Ureter (tissue), 1 donor: ENCODE measurements at regions not wholly inside any gene's neighbourhood (a gene's known extent, or its start where the extent isn't known, plus 50 kb on each side); places are given as distances from the start of the nearest gene placed in this dataset.
"Not testable (repeated sequence)": the region's sequence is repeated elsewhere in the genome, so short reads cannot be mapped to it uniquely, and the experiment has no call there.

Experiments used
- DNase-seq: peaks from one replicate; pipeline ENCODE4 v3.0.0-alpha.2; 2020; ENCODE audit warnings: low spot score
- donor health status: DM: yes; HTN: yes; CAD: no.

DNA sequence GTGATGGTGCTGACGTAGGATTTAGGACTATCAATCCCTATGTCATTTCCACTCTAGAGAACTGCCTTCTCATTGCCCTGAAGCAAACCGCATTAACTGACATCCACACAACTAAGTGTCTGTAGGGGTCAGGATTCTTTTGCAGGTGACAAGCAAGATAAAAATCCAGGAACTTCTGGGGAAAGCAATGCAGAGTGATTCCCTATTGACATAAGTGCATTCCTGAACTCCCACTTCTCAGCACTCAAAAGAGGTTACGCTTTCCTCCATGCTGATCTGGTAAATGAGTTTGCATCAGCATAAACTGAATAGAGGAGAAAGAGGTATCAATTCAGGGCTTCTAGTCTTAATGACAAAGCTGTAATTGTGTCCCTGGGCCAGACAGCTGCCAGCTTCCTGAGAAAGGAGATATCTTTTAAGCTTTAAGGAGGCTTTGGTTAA is 224.6 kb upstream of the ISX start:
- DNase-seq, result no peak

DNA sequence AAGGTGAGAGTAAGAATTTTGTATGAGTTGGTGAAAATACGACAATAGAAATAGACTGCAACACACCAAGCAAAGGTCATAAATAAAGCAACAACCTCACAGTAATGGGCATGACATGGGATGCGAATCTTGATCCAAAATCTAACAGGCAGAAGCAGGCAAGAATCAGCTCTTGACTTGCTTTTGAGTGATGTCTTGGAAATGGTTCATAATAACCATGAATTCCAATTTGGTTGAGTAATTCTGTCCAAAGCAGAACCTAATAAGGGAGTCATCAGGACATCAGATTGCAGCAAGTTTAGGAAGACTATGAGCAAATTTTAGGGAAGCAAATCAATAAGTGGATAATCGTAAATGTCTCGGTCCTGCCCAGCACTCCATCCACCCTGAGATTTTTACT is 224.0 kb upstream of the ISX start:
- no peak for DNase-seq

DNA sequence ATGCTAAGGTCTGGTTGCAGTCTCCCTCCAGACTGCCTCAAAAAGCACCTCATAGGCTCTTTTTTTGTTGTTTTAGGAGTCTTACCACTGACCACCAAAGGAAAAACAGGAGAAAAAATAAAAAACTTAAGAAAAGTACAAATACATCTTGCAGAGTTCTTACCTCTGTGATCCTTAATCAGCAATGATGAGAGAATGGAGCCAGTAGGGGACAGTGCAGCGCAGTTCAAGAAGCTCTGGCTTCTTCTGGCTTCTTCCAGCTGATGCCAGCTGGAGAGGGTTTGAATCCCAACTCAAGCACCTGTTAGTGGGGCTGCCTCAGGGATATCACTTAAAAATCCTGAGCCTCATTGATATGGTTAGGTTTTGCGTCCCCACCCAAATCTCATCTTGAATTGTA is 223.3 kb upstream of the ISX start:
- no peak for DNase-seq

DNA sequence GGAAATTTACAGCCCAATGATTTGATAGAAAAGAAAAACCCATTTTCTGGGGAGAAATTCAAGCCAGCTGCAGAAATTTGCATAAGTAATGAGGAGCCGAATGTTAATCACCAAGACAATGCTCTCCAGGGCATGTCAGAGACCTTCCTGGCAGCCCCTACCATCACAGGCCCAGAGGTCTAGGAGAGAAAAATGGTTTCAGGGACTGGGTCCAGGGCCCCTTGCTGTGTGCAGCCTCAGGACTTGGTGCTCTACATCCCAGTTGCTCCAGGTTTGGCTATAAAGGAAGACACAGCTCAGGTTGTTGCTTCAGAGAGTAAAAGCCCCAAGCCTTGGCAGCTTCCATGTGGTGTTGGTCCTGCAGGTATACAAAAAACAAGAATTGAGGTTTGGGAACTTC is 222.2 kb upstream of the ISX start:
- DNase-seq, result not testable (repeated sequence)

DNA sequence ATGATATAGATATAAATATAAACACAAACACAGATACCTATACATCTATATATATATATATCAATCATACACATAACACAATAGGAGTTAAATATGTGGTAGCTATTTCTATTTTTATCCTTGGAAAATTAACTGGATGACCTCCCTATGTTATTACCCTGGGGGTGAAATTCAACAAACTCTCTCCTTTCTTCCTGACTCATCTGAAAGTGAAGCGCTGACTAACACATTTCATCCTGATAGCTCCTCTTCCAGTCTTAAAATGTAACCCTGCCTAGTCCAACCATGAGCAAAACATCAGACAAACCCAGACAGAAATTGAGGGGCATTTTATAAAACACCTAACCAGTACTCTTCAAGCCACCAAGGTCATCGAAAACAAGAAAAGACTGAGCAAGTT is 220.6 kb upstream of the ISX start:
- DNase-seq, result no peak

DNA sequence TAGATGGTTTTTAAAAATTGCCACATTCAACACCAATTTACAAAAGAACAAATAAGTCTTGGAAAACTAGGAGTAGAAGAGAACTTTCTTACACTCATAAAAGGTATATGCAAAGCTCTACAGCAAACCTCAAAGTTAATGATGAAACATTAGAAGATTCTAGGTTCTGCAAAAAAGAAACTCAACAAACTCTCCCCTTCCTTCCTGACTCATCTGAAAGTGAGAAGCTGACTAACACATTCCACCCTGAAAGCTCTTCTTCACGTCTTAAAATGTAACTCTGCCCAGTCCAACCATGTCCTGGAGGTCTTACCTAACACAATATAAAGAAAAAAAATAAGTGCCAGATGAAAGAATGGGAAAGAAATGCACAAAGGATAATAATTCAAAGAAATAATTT is 218.9 kb upstream of the ISX start:
- no peak for DNase-seq

DNA sequence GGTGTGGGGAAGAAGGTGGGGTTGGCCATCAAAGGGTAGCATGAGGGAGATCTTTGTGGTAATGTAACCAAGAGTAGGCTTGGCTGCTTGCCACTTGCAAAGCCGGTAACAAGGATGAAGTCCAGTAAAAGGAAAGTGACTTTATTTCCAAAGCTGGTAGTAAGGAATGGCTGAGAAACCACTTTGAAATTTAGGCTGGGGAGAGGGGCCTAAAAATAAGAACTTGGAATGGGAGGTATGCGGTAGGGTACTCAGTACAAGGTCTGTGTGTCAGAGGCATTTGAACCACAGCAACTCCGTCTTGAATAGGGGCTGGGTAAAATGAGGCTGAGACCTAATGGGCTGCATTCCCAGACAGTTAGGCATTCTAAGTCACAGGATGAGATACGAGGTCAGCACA is 216.0 kb upstream of the ISX start:
- no peak for DNase-seq

DNA sequence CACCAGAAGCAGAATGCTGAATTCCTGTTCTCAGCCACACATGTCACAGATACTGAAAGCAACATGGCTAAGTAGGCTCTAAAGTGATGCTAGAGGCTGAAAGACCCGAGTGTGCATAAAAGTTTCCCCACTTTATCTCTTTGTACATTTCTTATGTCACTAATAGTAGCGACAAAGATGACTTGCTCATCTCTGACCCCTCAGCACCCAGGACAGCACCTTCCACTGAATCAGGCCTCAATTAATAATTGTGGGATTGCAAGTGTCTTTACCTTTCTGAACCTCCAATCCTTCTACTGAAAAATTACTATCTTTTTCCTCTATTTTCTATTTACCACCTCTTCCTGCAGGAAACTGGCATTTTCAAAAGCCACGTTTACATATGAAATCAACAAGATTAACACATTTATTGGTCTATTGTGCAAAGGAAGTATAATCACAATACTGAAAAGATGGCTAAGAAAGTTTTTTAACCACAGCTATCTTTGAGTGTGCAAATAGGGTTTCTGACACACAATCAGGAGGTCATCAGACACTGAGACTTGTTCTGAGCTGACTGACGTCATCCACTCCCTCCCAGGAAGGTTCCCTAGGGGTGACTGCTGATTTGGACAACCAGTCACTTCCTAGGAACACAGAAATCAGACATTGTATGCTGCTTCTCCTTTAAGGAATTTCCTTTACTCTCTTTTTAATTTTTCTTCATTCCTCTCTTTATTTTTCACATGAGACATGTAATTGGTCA is 213.9 kb upstream of the ISX start:
- DNase-seq, result no peak

DNA sequence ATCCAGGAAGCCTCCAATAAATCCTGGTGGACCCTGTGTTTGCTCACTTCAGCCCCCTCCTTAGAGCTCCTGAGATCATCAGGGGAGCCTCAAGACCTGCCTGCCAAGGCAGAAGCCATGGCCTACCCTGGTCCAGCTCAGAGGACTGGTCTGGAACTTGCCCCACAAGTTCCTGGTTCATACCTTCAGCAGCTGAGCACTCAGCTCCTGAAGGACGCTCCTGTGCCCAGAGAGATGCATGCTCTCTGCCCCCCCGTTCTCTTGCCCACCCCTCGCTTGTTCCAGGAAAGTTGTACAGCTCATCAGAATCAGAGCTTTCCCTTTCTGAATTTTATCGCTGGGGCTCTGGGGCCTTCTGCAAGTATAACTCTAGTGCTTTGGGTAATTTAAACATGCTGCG is 210.5 kb upstream of the ISX start:
- DNase-seq, result no peak

DNA sequence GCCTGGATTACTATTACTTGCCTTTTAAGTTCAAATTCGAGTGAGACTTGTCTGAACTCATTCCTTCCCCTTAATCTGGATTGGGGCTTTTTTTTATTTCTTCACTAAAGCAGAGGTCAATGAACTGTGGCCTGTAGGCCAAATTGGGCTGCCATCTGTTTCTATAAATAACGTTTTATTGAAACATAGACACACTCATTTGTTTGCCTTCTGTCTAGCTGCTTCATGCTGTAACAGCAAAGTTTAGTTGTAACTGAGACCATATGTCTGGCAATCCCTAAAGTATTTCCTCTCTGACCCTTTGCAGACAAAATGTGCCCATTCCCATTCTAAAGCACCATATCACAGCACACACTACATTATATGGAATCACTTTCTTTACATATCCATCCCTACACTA is 207.9 kb upstream of the ISX start:
- no peak for DNase-seq

DNA sequence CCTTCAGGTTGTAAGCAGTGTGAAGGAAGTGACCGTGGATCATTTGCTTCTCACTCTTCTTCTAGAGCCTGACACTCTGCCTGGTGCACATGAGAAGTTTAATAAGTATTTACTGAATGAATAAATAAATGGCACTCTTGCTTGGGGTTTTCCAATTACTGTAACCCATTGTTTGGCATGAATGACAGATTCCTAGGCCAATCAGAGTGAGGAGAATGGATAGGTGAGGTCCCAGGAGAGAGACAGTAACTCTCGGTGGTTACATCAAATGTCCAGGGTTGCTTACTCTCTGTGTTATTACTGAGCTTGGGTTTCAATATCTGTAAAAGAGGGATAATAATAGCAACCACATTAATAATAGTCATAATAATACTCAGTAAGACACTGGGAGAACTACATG is 204.2 kb upstream of the ISX start:
- DNase-seq, result no peak

DNA sequence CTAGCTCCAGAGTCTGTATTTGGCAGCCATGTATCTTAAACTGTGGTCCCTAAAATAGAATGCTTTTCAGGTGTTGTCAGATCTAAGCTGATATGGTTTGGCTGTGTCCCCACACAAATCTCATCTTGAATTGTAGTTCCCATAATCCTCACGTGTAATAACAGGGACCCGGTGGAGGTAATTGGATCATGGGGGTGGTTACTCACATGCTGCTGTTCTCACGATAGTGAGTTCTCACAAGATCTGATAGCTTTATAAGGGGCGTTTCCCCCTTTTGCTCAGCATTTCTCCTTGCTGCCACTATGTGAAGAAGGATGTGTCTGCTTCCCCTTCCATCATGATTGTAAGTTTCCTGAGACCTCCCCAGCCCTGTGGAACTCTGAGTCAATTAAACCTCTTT is 199.9 kb upstream of the ISX start:
- no peak for DNase-seq

DNA sequence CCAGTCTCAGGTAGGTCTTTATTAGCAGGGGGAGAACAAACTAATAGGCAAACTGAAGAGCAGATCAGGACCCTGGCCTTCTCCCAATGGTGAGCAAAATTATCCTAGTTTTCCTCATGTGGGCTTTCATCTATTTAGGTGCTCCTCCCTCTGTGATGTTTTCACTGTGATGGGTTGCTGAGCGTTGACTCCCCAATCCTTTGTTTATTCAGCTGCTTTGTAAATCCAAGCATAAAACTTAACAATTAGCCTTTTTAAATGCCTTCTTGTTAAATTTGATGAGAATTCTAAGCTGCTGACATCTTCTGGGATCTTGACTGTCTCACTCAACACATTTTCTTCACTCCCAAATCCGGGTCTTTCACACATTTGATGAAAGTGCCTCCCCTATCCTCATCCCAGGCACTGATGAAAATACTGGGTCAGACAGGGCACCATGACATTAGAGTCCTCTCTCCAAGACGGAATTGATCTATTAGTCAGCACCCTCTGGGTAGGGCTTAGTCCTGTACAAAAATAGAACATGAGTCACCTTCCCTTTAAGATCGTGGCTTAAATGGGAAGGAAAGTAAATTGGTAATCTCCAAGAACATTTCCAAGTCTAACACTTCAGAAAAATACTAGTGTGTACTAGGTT is 199.3 kb upstream of the ISX start:
- DNase-seq, result no peak

DNA sequence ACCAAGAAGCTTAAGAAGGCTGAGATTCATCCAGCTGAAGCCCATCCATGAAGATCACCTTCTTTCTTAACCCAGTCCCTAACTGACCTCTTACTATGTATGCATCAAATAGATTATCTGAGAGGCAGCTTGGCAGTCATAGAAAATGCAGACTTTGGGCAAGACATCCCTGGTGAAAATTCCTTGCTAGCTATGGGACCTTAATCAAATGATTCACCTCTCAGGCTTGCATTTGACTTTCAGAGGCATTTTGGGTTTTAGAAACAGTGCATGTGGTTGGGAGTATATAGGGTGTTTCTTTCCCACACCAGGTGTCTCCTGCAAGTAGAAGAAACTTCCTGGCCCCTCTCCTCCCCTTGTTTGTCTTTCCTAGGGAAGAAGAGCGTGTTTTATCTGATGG is 188.5 kb upstream of the ISX start:
- DNase-seq, result no peak

DNA sequence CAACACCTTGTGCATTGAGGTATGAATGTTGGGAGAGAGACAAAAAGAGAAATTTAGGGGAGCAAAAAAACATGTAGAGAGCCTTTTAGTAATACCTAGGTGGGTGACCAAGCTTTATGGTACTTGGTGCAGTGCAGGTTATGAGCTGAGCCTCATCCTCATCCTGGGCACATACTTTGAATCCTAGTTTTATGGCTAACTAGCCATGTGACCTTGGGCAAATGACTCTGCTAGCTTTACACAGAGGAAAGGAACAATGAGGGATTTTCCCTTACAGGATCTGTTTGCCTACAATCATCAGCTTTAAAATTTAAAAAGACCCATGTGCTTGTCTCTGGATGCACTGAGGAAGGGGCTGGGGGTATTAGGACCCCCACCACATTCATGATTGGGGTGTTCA is 187.8 kb upstream of the ISX start:
- no peak for DNase-seq

DNA sequence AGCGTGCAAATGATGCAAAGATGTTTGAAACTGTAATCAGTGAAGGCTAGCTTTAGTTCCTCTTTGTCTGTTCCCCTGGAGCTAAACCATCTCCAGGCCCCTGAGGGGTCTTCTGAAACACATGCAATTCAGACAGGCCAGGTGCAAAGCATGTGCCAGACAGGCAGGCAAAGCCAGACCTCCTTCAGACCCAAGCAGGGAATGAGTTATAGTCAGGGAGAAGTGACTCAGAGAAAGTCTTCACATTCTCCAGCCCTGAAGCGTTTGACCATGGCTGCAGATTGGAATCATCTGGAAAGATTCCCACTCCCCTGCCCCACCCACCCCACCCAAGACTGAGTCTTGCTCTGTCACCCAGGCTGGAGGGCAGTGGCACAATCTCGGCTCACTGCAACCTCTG is 187.0 kb upstream of the ISX start:
- no peak for DNase-seq

DNA sequence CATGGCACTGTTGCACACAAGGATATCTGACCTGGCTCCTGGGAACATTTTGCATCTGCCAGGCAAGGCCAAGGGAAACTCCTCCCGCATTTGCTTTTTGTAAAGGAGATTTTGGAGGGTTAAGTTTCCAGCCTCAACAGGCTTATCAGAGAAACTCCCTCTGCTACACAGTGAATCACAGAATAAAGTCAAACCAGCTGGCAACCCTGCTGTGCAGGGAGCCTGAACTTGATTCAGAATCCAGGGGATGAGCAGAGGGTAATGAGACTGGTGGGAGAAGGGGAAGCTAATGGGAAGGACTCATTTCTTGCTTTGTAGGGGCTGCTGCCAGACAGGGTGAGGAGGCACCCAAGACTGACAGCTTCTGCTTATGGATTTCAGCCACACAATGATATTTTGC is 185.3 kb upstream of the ISX start:
- no peak for DNase-seq

DNA sequence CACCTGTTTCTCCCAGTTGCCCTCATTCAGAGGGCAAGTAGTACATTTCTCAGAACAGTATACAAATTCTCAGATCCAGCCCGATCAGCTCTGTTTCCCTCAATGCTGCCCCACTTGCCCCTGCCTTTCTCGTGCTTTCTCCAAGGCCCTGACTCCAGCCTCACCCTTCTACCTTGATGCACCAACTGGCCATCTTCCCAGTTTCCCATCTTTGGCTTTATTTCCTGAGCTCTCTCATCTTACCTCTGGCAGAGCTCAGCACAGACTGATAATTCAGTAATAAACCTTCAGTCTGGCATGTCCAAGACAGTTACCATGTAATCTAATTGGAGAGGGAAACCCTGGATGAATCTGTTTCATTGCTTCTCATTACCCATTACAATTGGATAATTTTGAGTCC is 184.5 kb upstream of the ISX start:
- DNase-seq, result no peak

DNA sequence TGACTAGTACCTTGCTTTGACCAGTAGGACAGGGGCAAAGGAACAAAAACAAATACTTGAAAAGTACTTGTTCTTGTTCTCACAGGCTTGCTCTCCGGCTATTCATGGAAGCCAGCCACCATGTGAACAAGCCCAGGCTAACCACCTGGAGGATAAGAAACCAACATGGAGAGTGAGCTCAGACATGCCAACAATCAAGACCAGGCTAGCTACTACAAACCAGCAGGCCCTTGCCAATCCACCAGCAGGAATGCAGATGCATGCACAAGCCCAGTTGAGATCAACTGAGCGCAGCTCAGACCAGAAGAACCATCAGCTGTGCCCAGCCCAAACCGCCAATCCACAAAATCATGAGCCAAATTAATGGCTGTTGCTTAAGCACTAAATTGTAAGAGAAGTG is 180.1 kb upstream of the ISX start:
- DNase-seq, result no peak

DNA sequence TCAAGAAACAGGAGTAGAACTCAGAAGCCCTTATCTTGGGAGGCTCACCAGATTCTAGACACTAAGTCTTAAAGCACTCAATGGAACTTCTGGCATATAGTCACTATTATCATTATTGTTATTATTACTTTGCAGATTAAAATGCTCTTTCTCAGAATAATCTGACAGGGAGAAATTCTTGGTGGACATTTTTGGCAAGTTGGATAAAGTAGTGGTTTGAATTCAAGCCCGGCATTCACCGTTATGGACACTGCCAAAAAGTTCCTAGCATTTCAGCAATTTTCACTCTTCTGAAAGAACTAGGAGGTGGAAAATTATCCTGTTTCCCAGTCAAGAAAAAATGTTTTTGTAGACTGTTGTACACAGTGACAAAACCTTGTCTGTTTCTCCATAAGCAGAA is 179.6 kb upstream of the ISX start:
- no peak for DNase-seq

DNA sequence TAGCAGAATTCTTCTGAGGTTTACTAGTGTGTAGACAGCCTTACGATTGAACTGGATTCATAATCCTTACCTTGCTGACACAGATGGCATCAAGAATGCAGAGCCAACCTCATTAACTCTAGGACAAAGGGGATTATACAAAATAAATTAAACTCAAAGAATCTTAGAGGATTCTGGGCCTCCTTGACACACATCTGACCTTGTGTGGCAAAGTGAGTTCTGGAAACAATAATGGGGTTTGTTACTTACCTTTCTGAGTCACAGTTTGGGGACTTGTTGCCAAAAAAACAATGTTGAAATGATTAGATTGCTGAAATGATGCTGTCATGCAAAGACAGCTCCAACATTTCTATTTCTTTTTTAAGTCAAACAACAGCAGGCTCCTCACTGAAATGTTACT is 179.1 kb upstream of the ISX start:
- no peak for DNase-seq

DNA sequence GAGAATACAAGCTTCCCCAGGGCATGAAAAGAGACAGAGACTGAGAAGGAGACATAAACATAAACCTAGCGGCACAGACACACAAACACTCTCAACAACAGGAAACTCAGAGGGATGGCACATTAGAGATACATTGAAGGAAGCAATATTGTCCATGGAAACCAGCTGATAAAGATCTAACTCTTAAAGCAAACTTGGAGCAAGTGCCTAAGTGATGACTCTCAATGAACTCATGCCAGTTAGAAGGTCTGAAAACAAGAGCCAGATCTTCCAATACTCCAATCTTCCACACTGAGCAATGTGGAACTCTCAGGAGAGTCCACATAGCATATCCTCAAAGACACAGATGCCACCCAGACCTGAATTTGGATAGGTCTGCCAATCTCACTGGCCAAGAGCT is 168.8 kb upstream of the ISX start:
- no peak for DNase-seq

DNA sequence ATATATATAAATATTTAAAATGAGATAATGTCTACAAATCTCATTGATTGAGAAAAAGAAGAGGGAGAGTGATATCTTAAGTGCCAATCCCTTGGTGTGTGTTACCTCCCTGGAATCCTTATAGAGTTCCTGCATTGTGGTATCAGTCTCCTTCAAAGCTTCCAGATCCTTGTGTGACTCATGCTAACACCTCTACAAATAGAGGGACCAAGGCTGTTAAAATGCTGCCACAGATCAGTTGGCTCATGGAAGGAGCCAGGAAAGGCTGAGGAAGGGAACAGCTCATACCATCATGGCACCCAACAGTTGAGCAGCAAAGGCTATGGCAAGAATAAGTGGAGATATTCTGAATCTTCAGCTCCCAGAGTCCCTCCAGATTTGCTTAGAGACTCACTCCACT is 163.6 kb upstream of the ISX start:
- no peak for DNase-seq

DNA sequence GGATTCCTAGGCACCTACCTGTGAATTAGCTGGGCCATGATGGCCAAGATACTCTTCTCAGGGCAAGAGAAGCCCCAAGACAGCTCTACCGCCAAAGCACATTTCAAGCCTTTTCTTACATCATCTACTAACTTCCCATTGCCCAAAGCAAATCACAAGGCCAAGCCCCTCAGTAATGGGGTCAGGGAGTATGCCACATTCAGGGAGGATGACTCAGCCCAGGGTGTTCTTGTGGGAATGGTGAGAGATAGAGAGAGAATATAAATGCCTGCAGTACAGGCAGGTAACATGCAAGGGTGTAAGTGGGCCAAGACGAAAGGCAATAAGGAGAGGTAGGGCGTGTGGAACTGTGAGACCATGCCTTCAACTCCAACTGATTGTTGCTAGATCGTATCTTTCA is 162.5 kb upstream of the ISX start:
- DNase-seq, result no peak
